Muscle layer of duodenum (tissue), 2 donors: ENCODE measurements at regions not wholly inside any gene's neighbourhood (a gene's known extent, or its start where the extent isn't known, plus 50 kb on each side); places are given as distances from the start of the nearest gene placed in this dataset.

Experiments used
- H3K27ac ChIP-seq: one replicate; pipeline ENCODE4 v1.7.0; 2013; ENCODE audit warnings: mild to moderate bottlenecking, low read length
- H3K27me3 ChIP-seq: one replicate; pipeline ENCODE4 v1.7.0; 2013; ENCODE audit warnings: low read depth, mild to moderate bottlenecking, control low read depth, low read length
- H3K36me3 ChIP-seq, 2 donors: one replicate each; pipeline ENCODE4 v1.7.0; 2013; ENCODE audit warnings: low read length in 2 of 2, control low read depth in 1 of 2, mild to moderate bottlenecking in 1 of 2; ENCODE audit not compliant: insufficient read depth in 2 of 2, control insufficient read depth in 1 of 2
- H3K4me1 ChIP-seq, 2 donors: one replicate each; pipeline ENCODE4 v1.7.0; 2013; ENCODE audit warnings: low read length in 2 of 2, mild to moderate bottlenecking in 2 of 2, control low read depth in 1 of 2, moderate library complexity in 1 of 2; ENCODE audit not compliant: insufficient read depth in 2 of 2, control insufficient read depth in 1 of 2
- H3K4me3 ChIP-seq, 2 donors: one replicate each; pipeline ENCODE4 v1.7.0; 2013; ENCODE audit warnings: low read length in 2 of 2, low read depth in 1 of 2, mild to moderate bottlenecking in 1 of 2
- H3K9me3 ChIP-seq, 2 donors: one replicate each; pipeline ENCODE4 v1.7.0; 2013; ENCODE audit warnings: low read length in 2 of 2, control low read depth in 1 of 2, mild to moderate bottlenecking in 1 of 2; ENCODE audit not compliant: control insufficient read depth in 1 of 2
- donor health status: healthy.

- no peaks in the 10 kb centered on the region for H3K27me3 ChIP-seq
- peaks cover 0 to 7% of the 10 kb centered on the region in 2 donors for H3K9me3 ChIP-seq
- no peaks in the 10 kb centered on the region for H3K36me3 ChIP-seq
- H3K4me3 ChIP-seq = no peak overlapping the region
- H3K27ac ChIP-seq = no peak overlapping the region
- no peaks in the 10 kb centered on the region for H3K4me1 ChIP-seq
Measured at GRCh38 chr3:115254492-115255196, 107.6 kb upstream of the ZBTB20 start.

- H3K4me1 ChIP-seq = no peaks in the 10 kb centered on the region
- no peak overlapping the region for H3K4me3 ChIP-seq
- H3K27me3 ChIP-seq = no peaks in the 10 kb centered on the region
- peaks cover 0 to 7% of the 10 kb centered on the region in 2 donors for H3K9me3 ChIP-seq
- no peak overlapping the region for H3K27ac ChIP-seq
- no peaks in the 10 kb centered on the region for H3K36me3 ChIP-seq
Measured at GRCh38 chr3:115255197-115255585, 108.1 kb upstream of the ZBTB20 start.

DNA sequence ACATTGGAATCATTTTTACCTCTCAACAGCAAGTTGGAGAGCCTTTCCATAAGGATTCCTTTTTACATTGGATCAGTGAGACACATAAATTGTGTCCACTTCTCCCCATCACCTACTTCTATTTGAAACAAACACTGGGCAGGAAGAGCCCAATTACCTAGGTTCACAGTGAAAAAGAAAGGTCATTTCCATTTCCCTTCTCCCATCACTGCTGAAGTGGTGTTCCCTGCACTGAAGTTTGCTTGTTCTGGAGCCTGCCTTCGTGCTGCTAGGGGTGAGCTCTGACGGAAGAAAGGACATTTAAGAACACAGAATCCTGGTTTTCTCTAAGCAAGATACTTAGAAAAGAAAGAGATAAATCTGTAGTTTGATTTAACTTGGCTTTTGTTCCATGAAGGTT lies 123.8 kb upstream of the ZBTB20 start:
- Histone ChIP-seq H3K36me3 (no peaks in the 10 kb centered on the region), H3K4me3 (no peak overlapping the region), H3K4me1 (no peaks in the 10 kb centered on the region), H3K9me3 (no peaks in the 10 kb centered on the region), H3K27ac (no peak overlapping the region), H3K27me3 (no peaks in the 10 kb centered on the region)

DNA sequence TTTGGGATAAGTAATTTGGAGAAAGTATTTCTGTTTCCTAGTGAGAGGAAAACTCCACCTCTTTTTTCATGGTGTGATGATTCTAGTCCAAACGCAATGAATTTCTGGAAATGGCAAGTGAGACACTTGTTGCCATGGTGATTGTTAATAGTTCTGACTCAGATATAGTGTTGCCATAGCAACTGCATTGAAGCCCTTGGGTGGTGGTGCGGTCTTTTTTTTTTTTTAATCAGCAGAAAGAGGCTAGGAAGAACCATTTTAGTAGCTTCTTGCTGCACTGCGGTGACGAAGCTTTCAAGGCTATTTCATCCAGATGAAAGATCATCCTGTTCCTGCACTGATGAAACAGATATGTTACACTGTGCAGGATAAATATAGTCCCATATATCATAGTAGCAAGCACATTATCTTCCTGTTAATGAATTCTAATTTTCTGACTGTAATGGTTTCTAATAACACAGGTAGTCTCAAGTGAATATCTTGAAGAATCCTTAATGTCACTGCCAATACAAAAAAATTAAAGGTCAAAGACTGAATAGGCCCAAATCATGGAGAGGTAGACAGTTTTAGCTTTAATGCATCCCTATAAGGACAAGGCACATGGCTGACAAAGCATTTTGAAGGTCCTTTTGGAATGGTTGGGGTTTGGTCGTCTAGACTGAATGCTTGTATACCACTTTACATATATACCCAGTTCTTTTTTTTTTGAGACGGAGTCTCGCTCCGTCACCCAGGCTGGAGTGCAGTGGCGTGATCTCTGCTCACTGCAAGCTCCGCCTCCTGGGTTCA lies 125.1 kb upstream of the ZBTB20 start:
- Histone ChIP-seq H3K4me1 (no peaks in the 10 kb centered on the region), H3K4me3 (no peak overlapping the region), H3K27ac (no peak overlapping the region), H3K9me3 (no peaks in the 10 kb centered on the region), H3K27me3 (no peaks in the 10 kb centered on the region), H3K36me3 (no peaks in the 10 kb centered on the region)

DNA sequence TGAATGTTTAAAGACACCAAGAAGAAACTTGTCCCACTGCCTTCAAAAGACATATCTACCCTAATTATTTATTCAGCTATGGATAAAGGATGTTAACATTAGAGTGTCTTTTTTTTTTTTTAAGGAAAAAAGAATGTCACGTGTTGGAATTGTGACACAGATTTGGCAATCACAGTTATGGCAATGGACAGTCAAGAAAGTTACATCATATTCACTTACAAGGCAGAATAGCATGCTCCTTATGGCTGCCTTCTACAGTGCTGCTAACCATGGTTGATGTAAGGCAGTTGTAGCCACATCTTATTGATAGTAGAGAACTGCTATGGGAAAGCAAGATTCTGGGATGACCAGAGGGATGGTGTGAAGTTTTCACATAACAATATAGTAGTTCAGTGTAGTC lies 128.8 kb upstream of the ZBTB20 start:
- Histone ChIP-seq H3K27me3 (no peaks in the 10 kb centered on the region), H3K27ac (no peak overlapping the region), H3K9me3 (no peaks in the 10 kb centered on the region), H3K36me3 (no peaks in the 10 kb centered on the region), H3K4me3 (no peak overlapping the region), H3K4me1 (peaks cover 0 to 6% of the 10 kb centered on the region in 2 donors)

- Histone ChIP-seq H3K27ac (no peak overlapping the region), H3K36me3 (no peaks in the 10 kb centered on the region), H3K4me1 (peaks cover 0 to 6% of the 10 kb centered on the region in 2 donors), H3K27me3 (no peaks in the 10 kb centered on the region), H3K9me3 (no peaks in the 10 kb centered on the region), H3K4me3 (no peak overlapping the region)
Measured at GRCh38 chr3:115279939-115280338, 132.9 kb upstream of the ZBTB20 start.

DNA sequence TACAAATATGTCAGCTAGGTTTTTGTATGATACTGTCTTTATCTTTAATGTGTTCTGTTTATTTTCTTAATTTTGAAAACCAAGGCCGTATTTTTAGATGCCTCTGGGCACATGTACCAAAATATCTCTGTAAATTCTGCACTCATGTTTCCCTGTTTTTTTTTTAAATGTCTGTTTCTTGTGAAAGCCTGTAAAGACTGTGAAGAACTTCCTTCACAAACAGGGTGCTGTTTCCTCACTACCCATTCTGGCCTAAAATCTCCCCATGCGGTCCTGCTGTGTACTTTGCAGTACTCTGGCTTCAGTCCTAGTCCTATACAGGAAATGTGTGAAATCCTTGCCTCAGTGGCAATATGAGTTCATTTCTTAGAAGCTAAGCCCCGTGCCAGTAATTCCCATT lies 133.4 kb upstream of the ZBTB20 start:
- no peaks in the 10 kb centered on the region for H3K9me3 ChIP-seq
- H3K4me3 ChIP-seq = no peak overlapping the region
- H3K36me3 ChIP-seq = no peaks in the 10 kb centered on the region
- no peak overlapping the region for H3K27ac ChIP-seq
- H3K4me1 ChIP-seq = peaks cover 0 to 6% of the 10 kb centered on the region in 2 donors
- H3K27me3 ChIP-seq = no peaks in the 10 kb centered on the region

DNA sequence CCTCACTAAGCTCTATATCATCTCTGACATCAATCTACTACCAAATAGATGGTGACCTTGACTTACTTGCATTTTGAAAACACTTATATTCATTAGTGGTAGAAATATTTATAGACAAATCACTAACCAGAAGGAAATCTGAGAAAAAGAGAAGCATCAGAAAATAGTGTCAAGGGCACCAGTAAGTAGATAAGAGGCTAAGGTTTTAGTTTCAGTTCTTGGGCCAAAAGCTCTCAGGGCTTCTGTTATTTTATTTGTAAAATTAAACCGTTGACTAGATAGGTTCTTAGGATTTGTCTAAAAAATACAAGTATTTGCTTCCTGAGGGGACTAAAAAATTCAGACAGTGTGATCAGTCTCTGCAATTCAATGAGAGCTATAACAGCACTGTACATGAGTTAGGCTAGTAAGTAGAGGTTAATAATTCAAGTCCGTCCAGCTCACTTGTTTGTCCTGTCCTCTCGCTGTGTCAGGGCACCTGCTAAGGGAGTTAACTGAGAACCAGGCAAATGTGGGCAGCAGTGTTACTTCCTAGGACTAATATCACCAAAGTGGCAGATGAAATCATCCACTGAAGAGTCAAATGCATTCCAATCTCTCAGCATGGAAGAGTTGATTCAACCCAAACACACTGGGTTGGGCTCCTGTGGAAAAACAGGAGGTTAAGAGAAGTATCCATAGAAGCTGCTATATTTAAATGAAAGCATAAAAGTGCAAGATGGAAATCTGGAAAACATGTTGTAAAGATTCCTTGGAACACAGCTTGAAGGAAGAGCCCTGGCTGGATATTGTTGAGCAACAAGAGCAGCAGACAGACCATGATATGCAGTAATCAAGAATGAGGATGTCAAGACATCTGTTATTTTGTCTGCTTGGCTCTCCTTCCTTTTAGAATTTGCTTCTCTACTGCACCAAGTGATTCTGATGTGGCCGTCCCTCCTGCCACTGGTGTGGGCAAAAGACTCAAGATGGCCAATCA lies 134.9 kb upstream of the ZBTB20 start:
- Histone ChIP-seq H3K27ac (no peak overlapping the region), H3K4me1 (peaks cover 0 to 6% of the 10 kb centered on the region in 2 donors), H3K36me3 (no peaks in the 10 kb centered on the region), H3K27me3 (no peaks in the 10 kb centered on the region), H3K4me3 (no peak overlapping the region), H3K9me3 (no peaks in the 10 kb centered on the region)

DNA sequence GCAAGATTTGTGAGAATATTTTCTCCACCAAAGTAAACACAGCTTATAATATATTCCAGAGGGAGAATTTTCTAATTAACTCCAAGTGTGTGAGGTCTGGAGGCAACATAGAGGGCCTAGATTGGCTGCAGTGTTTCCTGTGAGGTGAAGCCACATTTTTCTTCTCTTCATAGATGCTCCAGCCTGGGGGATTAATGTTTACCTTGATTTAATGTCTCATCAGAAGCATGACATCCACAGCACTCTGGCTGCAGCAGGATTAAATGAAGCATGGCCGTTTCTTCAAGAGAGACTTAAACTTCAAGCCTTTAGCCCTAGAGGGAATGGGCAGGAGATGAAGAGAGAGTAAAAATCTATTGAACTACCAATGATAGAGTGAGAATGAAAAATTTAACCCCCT lies 137.9 kb upstream of the ZBTB20 start:
- no peaks in the 10 kb centered on the region for H3K36me3 ChIP-seq
- no peak overlapping the region for H3K27ac ChIP-seq
- H3K9me3 ChIP-seq = no peaks in the 10 kb centered on the region
- H3K4me1 ChIP-seq = peaks cover 0 to 6% of the 10 kb centered on the region in 2 donors
- no peaks in the 10 kb centered on the region for H3K27me3 ChIP-seq
- no peak overlapping the region for H3K4me3 ChIP-seq

- H3K4me3 ChIP-seq = no peak overlapping the region
- no peak overlapping the region for H3K27ac ChIP-seq
- H3K9me3 ChIP-seq = no peaks in the 10 kb centered on the region
- H3K36me3 ChIP-seq = no peaks in the 10 kb centered on the region
- H3K27me3 ChIP-seq = no peaks in the 10 kb centered on the region
- no peaks in the 10 kb centered on the region for H3K4me1 ChIP-seq
Measured at GRCh38 chr3:115286529-115287197, 139.6 kb upstream of the ZBTB20 start.
